HG03439 (cell line): ENCODE measurements at regions not wholly inside any gene's neighbourhood (a gene's known extent, or its start where the extent isn't known, plus 50 kb on each side); places are given as distances from the start of the nearest gene placed in this dataset.

ENCODE experiments used
- ATAC-seq: cut with Tn5 transposase; IDR thresholded peaks from one replicate; pipeline ENCODE4 v1.9.1; 2021; ENCODE audit warnings: mild to moderate bottlenecking, moderate library complexity; ENCODE audit not compliant: unreplicated experiment

DNA sequence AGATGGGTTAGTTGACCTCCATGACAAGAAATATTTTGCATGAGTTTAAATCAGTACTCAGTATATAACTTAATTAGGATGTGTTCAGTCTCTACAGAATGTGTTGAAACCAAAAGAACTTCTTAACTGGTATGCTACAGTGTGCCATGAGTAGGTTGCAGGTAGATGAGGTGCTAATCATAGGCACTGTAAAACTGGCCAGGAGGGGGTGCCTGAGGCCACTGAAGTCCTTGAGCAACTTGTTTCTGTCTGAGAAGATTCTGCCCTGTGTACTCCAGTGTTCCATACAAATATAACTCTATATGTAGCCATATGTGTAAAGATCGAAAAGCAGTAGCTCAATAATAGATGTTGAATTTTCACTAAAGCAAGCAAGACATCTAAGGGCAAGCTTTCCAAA lies 549.2 kb upstream of the KLF12 start:
- no peak for ATAC-seq

- no peak for ATAC-seq
These were observed 548.5 kb upstream of the KLF12 start for GRCh38 chr13:74682746-74683145.

DNA sequence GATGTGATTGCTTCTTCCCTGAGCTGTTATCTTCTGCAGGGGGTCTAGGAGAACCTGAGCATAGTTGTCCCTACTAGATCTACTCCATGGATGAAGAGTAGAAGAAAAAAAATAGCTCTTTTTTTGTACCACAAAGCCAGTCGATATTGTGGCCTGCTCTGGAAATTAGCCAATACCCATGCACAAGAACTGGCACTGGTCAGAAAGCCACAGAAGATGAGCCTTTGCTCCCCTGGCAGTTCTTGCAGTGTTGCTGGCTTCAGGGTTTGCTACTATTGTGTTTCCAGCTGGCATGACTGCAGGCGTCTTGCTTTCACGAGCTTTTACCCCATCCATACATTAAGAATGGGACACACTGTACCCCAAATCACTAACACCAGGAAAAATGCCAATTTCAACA lies 547.7 kb upstream of the KLF12 start:
- ATAC-seq, result no peak

- no peak for ATAC-seq
These were observed 544.2 kb upstream of the KLF12 start for GRCh38 chr13:74678308-74678965.

- ATAC-seq, result no peak
These were observed 541.8 kb upstream of the KLF12 start for GRCh38 chr13:74675972-74676371.

DNA sequence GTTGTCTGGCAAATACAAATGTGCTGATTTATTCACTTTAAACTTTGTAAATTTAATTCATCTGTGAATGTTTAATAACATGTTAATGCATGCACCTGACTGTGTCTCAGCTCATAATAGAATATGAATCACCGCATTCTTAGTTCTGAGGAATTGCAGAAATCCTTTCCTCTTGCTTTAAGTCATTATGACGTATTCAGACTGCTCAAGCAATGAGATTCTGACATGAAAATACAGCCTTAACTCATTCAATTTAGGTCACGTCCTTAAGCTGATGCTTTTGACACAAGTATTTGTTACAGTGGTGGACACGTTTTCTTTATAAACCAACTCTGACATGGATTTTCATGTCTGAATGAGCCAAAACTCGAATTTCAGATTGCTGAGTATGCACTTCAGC lies 541.0 kb upstream of the KLF12 start:
- no peak for ATAC-seq

GRCh38 chr13:74674720-74675119 lies 540.5 kb upstream of the KLF12 start:
- no peak for ATAC-seq

GRCh38 chr13:74669149-74669548 lies 534.9 kb upstream of the KLF12 start:
- no peak for ATAC-seq

DNA sequence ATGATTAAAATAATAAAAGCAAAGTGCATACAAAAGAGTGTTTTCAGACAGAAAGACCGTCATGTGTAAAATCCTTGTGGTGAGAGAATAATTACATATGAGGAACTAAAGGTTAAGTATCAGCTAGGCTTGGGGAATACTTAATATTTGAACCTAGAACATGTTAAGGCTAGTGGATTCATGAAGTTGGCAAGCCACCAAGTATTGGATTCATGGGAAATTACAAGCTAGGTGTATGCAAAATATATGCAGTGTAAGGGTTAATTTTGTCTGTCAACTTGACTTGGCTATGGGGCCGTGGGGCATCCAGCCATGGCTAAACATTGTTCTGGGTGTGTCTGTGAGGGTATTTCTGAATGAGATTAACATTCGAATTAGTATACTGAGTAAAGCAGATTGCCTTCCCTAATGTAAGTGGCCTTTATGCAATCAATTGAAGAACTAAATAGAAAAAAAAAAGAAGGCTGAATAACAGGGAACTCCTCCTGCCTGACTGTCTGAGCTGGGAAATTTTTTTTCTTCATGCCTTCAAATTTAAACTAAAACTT lies 533.5 kb upstream of the KLF12 start:
- ATAC-seq, result no peak

GRCh38 chr13:74662905-74663304 lies 528.7 kb upstream of the KLF12 start:
- ATAC-seq, result no peak

DNA sequence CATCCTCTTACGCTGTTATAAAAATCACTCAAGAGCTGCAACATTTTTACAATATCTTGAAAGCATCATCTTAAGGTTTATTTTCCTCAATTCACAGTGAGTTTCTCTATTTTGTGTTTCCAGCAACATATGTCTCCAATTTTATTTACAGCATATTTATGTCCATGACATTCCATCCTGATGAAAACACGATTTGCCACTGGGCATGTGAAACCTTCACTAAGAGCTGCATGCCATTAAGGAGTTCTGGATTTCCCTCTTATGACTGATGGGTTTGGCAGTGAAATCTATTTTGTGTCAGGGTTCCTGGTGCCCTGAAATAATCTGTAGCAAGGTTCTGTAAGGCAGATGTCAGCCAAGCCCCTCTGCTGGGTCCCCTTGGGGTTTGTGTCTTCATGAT lies 527.6 kb upstream of the KLF12 start:
- ATAC-seq, result no peak

GRCh38 chr13:74657765-74658164 lies 523.6 kb upstream of the KLF12 start:
- no peak for ATAC-seq

DNA sequence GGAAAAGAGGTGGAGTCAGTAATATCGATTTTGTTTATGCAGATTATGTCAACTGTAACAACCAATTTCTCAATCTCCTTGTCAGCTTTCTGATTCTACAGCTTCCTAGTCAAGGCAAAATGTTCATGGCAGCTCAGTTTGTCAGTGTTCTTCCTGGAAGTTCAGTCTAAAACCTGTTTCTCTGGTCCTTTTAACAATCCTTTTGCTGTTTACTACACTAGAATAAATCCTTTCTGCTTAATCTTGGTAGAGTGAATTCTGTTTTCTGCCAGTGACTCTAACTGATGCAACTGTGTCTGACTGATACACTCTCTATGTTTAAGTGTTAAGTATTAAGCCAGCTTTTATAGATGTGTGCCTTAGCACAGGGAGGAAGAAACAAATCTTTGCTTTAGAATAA lies 516.9 kb upstream of the KLF12 start:
- no peak for ATAC-seq

- no peak for ATAC-seq
These were observed 513.8 kb upstream of the KLF12 start for GRCh38 chr13:74647991-74648390.

DNA sequence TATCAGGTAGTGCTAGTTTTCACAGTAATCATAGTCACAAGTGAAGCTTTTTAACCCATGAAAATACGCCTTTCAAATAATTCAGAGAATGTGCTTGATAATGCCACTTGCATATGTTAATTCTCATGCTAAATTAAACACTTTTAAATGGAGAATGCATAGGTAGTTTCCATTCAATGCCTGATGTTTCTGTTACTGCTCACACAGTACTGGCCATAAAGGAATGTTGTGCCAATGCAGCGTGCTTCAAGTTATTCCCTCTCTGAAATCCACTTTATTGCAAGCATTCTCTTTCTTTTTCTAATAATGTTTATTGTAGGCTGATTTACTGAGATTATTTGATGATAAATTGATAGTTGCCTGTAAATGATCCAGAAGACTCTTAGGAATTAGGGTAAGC lies 513.0 kb upstream of the KLF12 start:
- ATAC-seq, result no peak

DNA sequence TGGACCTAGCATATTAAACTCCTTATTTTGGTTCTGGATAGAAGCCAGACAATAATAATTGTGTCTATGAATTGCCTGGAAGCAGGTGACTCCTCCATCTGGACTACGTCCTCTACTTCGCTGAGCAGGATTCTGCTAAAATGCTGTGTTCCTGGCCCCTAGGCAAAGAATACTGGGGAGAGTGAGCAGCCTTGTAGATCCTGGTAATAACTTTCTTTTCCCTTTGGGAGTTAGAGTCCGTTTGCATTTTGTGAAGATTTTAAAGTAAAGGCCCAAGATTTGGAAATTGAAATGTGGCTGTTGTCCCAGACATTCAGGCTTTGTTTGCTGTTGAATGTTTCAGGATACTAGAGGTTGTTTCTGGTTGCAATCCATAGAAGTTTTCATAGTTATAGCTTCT lies 511.9 kb upstream of the KLF12 start:
- ATAC-seq, result no peak

DNA sequence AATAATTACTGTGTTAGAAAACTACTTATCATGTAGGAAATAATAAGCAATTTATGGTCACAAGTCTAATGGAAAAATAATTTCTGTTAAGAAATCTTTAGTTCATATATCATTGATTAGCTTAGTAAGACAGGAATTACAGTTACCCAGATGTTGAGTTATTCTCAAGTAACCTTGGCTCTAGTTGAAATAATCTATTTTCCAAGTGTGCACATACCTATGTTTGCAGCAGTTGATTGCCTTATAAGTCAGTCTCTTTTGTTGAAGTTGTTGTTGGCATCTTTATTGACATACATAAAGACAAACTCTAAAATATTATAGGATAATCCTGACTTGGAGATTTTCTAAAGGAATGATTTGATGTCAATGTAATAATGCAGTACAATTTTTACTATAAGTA lies 511.4 kb upstream of the KLF12 start:
- ATAC-seq, result no peak

- no peak for ATAC-seq
These were observed 510.0 kb upstream of the KLF12 start for GRCh38 chr13:74644229-74644628.

DNA sequence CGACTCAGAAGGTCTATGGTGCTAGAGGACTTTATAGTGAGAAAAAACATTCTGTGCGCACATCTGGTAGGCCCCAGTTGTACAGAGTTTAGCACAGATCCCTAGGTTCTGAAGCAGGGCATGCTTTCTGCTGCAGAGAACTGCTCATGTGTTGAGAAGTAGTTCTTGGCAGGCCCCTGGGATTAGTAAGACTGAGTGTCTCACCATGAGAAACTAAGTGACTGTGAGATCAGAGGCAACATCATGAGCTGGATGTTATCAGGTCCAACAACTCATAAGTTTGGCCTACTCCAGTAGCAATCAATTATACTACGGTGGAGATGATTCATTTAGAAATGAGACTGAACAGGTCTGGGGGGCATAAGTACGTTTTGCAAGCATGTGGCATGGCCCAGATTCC lies 507.4 kb upstream of the KLF12 start:
- no peak for ATAC-seq

GRCh38 chr13:74633734-74634133 lies 499.5 kb upstream of the KLF12 start:
- no peak for ATAC-seq

DNA sequence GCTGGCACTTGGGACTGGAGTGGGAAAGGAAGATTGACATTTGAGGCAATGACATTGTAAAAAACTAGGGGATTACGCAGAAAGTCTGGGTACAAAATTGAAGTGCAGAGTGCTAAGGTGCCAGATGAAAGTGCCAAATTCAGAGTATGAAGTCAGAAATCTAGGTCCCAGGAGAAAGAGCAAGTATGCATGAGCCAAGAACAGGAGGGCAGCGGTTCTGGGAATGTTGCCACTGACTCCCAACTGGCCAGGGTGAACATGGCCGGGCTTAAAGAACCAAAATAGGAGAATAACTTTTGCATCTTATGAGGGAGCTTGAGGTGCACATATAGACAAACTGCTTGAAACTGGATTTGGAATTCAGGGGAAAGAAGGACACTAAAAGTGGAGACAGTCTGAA lies 495.8 kb upstream of the KLF12 start:
- ATAC-seq, result no peak

GRCh38 chr13:74625541-74625940 lies 491.3 kb upstream of the KLF12 start:
- ATAC-seq, result no peak

GRCh38 chr13:74623761-74624160 lies 489.6 kb upstream of the KLF12 start:
- ATAC-seq, result no peak
